IMR-90 (cell line): ENCODE measurements at regions not wholly inside any gene's neighbourhood (a gene's known extent, or its start where the extent isn't known, plus 50 kb on each side); places are given as distances from the start of the nearest gene placed in this dataset.

Experiments
- ATAC-seq: fragments of 200-7000 bp; cut with Tn5 transposase; 2 replicates; pipeline ENCODE4 v1.9.1; 2020; ENCODE audit warnings: low read depth, mild to moderate bottlenecking, moderate library complexity
- BruUV-seq: library from RNA; stranded (reverse); fragments of 400-500 nt; replicated peaks from 2 replicates; lab custom pipeline; 2021; lab: Mats Ljungman, UMichigan
- CTCF ChIA-PET: fragments of 300-600 bp; formaldehyde crosslinking; extraction: SDS; loops from one replicate; lab custom pipeline; 2021; ENCODE audit warnings: antibody characterized with exemption; lab: Yijun Ruan, JAX
- POLR2A ChIA-PET: fragments of 300-600 bp; sonication (Branson Sonifier 250); formaldehyde crosslinking; loops from one replicate; lab custom pipeline; 2022; ENCODE audit warnings: antibody characterized with exemption; ENCODE audit not compliant: unreplicated experiment; lab: Charles Lee
- DNase-seq: peaks from one replicate; pipeline ENCODE4 v3.0.0; 2013
- H2AFZ ChIP-seq: replicated peaks from 2 replicates; pipeline ENCODE3; 2013; ENCODE audit warnings: low read length, mild to moderate bottlenecking; ENCODE audit not compliant: poor library complexity
- H2AK5ac ChIP-seq: 2 replicates; pipeline ENCODE4 v1.6.1; 2013; ENCODE audit warnings: low read depth, low read length, inconsistent platforms
- H2AK9ac ChIP-seq: replicated peaks from 2 replicates; pipeline ENCODE3; 2013; ENCODE audit warnings: mild to moderate bottlenecking, low read depth, low read length, moderate library complexity; ENCODE audit not compliant: poor library complexity
- H2BK120ac ChIP-seq: 2 replicates; pipeline ENCODE4 v1.6.1; 2013; ENCODE audit warnings: low read depth, low read length, inconsistent platforms
- H2BK15ac ChIP-seq: 3 replicates; pipeline ENCODE4 v1.6.1; 2013; ENCODE audit warnings: low read depth, low read length, inconsistent platforms
- H2BK20ac ChIP-seq: 2 replicates; pipeline ENCODE4 v1.6.1; 2013; ENCODE audit warnings: low read depth, mild to moderate bottlenecking, inconsistent platforms, low read length, moderate library complexity
- H2BK5ac ChIP-seq: 2 replicates; pipeline ENCODE4 v1.6.1; 2013; ENCODE audit warnings: mild to moderate bottlenecking, low read depth, low read length, inconsistent platforms; ENCODE audit not compliant: poor library complexity, severe bottlenecking
- H3K14ac ChIP-seq: replicated peaks from 2 replicates; pipeline ENCODE4 v1.6.1; 2013; ENCODE audit warnings: low read depth, low read length, inconsistent platforms
- H3K18ac ChIP-seq: 2 replicates; pipeline ENCODE4 v1.6.1; 2013; ENCODE audit warnings: low read depth, low read length, control low read depth
- H3K23ac ChIP-seq: 2 replicates; pipeline ENCODE4 v1.6.1; 2013; ENCODE audit warnings: low read depth, low read length, inconsistent platforms
- H3K27ac ChIP-seq: 2 replicates; pipeline ENCODE4 v1.5.1; 2013; ENCODE audit warnings: mild to moderate bottlenecking, control low read depth, low read length; ENCODE audit not compliant: insufficient read depth
- H3K27me3 ChIP-seq: 2 replicates; pipeline ENCODE4 v1.6.1; 2013; ENCODE audit warnings: low read length; ENCODE audit not compliant: control insufficient read depth, insufficient read depth
- H3K36me3 ChIP-seq: 2 replicates; pipeline ENCODE4 v1.6.1; 2013; ENCODE audit warnings: low read length, mixed read lengths; ENCODE audit not compliant: control insufficient read depth, insufficient read depth
- H3K4ac ChIP-seq: 2 replicates; pipeline ENCODE4 v1.6.1; 2013; ENCODE audit warnings: low read depth, low read length, inconsistent platforms
- H3K4me1 ChIP-seq: 2 replicates; pipeline ENCODE4 v1.6.1; 2013; ENCODE audit warnings: low read length, mixed read lengths; ENCODE audit not compliant: control insufficient read depth, insufficient read depth
- H3K4me2 ChIP-seq: 2 replicates; pipeline ENCODE4 v1.6.1; 2013; ENCODE audit warnings: low read depth, mild to moderate bottlenecking, control low read depth, low read length, moderate library complexity
- H3K4me3 ChIP-seq: 2 replicates; pipeline ENCODE4 v1.5.1; 2013; ENCODE audit warnings: low read depth, mild to moderate bottlenecking, control low read depth, low read length, moderate library complexity; ENCODE audit not compliant: insufficient read depth
- H3K56ac ChIP-seq: 2 replicates; pipeline ENCODE4 v1.6.1; 2013; ENCODE audit warnings: low read length, inconsistent platforms; ENCODE audit not compliant: insufficient read depth; ENCODE audit errors: extremely low read depth
- H3K79me1 ChIP-seq, 2 experiments: 2 replicates each; pipeline ENCODE4 v1.6.1; 2013; ENCODE audit warnings: low read length in 2 of 2, inconsistent platforms in 1 of 2, low read depth in 1 of 2
- H3K9ac ChIP-seq: 2 replicates; pipeline ENCODE4 v1.6.1; 2013; ENCODE audit warnings: low read depth, low read length, control low read depth
- H3K9me1 ChIP-seq: 2 replicates; pipeline ENCODE4 v1.6.1; 2013; ENCODE audit warnings: low read length, inconsistent platforms; ENCODE audit not compliant: insufficient read depth
- H3K9me3 ChIP-seq: 2 replicates; pipeline ENCODE4 v1.6.1; 2013; ENCODE audit warnings: low read length; ENCODE audit not compliant: control insufficient read depth, insufficient read depth
- H4K20me1 ChIP-seq: 2 replicates; pipeline ENCODE4 v1.6.1; 2013; ENCODE audit warnings: low read length, inconsistent platforms; ENCODE audit not compliant: insufficient read depth
- H4K5ac ChIP-seq: 2 replicates; pipeline ENCODE4 v1.6.1; 2013; ENCODE audit warnings: mild to moderate bottlenecking, low read depth, low read length, control low read depth
- H4K8ac ChIP-seq, 2 experiments: 2 replicates each; pipeline ENCODE4 v1.6.1; 2013; ENCODE audit warnings: low read depth in 2 of 2, low read length in 2 of 2, control low read depth in 1 of 2, inconsistent platforms in 1 of 2
- H4K91ac ChIP-seq: 2 replicates; pipeline ENCODE4 v1.6.1; 2013; ENCODE audit warnings: low read depth, low read length, inconsistent platforms; ENCODE audit not compliant: insufficient read depth
- BHLHE40 ChIP-seq: fragments of 150-350 bp; IDR thresholded peaks from 2 replicates; pipeline ENCODE4 v1.6.1; 2016; ENCODE audit warnings: mild to moderate bottlenecking, low read depth, low read length
- CTCF ChIP-seq: conservative IDR thresholded peaks from 2 replicates; pipeline ENCODE4 v1.5.1; 2012; ENCODE audit warnings: mild to moderate bottlenecking, low read depth, low read length, improper control_type of control experiment
- FOS ChIP-seq: fragments of 150-350 bp; IDR thresholded peaks from 2 replicates; pipeline ENCODE4 v1.6.1; 2016; ENCODE audit warnings: low read depth, low read length
- MAZ ChIP-seq: IDR thresholded peaks from 2 replicates; pipeline ENCODE4 v1.6.1; 2012; ENCODE audit warnings: low read depth, mild to moderate bottlenecking, low read length, improper control_type of control experiment, moderate library complexity, borderline replicate concordance
- MXI1 ChIP-seq: IDR thresholded peaks from 2 replicates; pipeline ENCODE4 v1.6.1; 2012; ENCODE audit warnings: low read depth, mild to moderate bottlenecking, low read length, moderate library complexity, borderline replicate concordance
- NFE2L2 ChIP-seq: fragments of 150-350 bp; IDR thresholded peaks from 2 replicates; pipeline ENCODE4 v1.6.1; 2016; ENCODE audit warnings: low read depth, mild to moderate bottlenecking, low read length
- POLR2A ChIP-seq: IDR thresholded peaks from 2 replicates; pipeline ENCODE4 v1.6.1; 2012; ENCODE audit warnings: mild to moderate bottlenecking, low read depth, low read length
- RAD21 ChIP-seq: IDR thresholded peaks from 2 replicates; pipeline ENCODE4 v1.6.1; 2012; ENCODE audit warnings: low read length, improper control_type of control experiment
- RFX5 ChIP-seq: IDR thresholded peaks from 2 replicates; pipeline ENCODE4 v1.8.0; 2012; ENCODE audit warnings: low read depth, mild to moderate bottlenecking, low read length, moderate library complexity
- SMC3 ChIP-seq: fragments of 150-350 bp; IDR thresholded peaks from 2 replicates; pipeline ENCODE4 v1.6.1; 2016; ENCODE audit warnings: low read depth, mild to moderate bottlenecking, antibody characterized with exemption, low read length, moderate library complexity
- WGBS, 2 experiments: methylation state at CpG; one replicate each; pipeline versions ENCODE4 v1.1.5 to v1.1.7; 2013; ENCODE audit warnings: missing lambda C conversion rate in 2 of 2; ENCODE audit not compliant: insufficient read length in 1 of 2; ENCODE audit errors: extremely low coverage in 2 of 2; 5-methylcytosine and 5-hydroxymethylcytosine counted together
- dilution Hi-C: fragments of 300-500 bp; cut with HindIII; formaldehyde crosslinking; loops from one replicate; pipeline ENCODE4 v1.14.3; 2018; ENCODE audit warnings: low sequenced_read_pairs; ENCODE audit not compliant: unreplicated experiment
- in situ Hi-C: fragments of 300-500 bp; cut with MboI; formaldehyde crosslinking; loops from 3 replicates; pipeline ENCODE4 v1.14.3; 2019; ENCODE audit warnings: low sequenced_read_pairs, inconsistent platforms, mixed read lengths
- intact Hi-C: fragments of 100-400 bp; cut with micrococcal nuclease; formaldehyde crosslinking; loops from 2 replicates; pipeline ENCODE4 v1.10.0; 2022

- Histone ChIP-seq H3K9me1 (no peaks in the 10 kb centered on the region), H3K27ac (no peak overlapping the region), H2AFZ (no peak overlapping the region), H3K14ac (no peak overlapping the region), H3K4me1 (no peaks in the 10 kb centered on the region), H4K20me1 (no peaks in the 10 kb centered on the region), H4K5ac (no peak overlapping the region), H2BK120ac (no peak overlapping the region), H2AK5ac (no peak overlapping the region), H4K8ac (no peak overlapping the region), H3K4ac (no peak overlapping the region), H3K79me1 (no peaks in the 10 kb centered on the region), H3K4me3 (no peak overlapping the region), H3K56ac (no peak overlapping the region), H2BK20ac (no peak overlapping the region), H2BK15ac (no peak overlapping the region), H2BK5ac (no peak overlapping the region), H3K27me3 (peaks cover 3% of the 10 kb centered on the region), H3K18ac (no peak overlapping the region), H3K23ac (no peak overlapping the region), H3K9me3 (no peaks in the 10 kb centered on the region), H2AK9ac (no peak overlapping the region), H3K4me2 (no peak overlapping the region), H3K9ac (no peak overlapping the region), H4K91ac (no peak overlapping the region), H3K36me3 (no peaks in the 10 kb centered on the region)
- no peak for ATAC-seq
- CTCF ChIA-PET: no interaction called here
- BruUV-seq: no TSS peak
- dilution Hi-C loops: no loop called here
- no CpG with 5 or more reads among the region's 2 CpGs for WGBS, 2 experiments
- POLR2A ChIA-PET: no interaction called here
- in situ Hi-C loops: no loop called here
- TF ChIP-seq POLR2A: no peak
- no peak for TF ChIP-seq RAD21
- TF ChIP-seq CTCF: no peak
- no peak for TF ChIP-seq NFE2L2
- no peak for TF ChIP-seq SMC3
- no peak for TF ChIP-seq MXI1
- TF ChIP-seq MAZ: no peak
- no peak for TF ChIP-seq FOS
- no peak for TF ChIP-seq BHLHE40
- TF ChIP-seq RFX5: no peak
- intact Hi-C loops: no loop called here
- DNase-seq: no peak
These were observed 58.6 kb upstream of the RELN start for GRCh38 chr7:104048055-104048454.
